ENCODE measurements at regions not wholly inside any gene's neighbourhood (a gene's known extent, or its start where the extent isn't known, plus 50 kb on each side); places are given as distances from the start of the nearest gene placed in this dataset.

DNA sequence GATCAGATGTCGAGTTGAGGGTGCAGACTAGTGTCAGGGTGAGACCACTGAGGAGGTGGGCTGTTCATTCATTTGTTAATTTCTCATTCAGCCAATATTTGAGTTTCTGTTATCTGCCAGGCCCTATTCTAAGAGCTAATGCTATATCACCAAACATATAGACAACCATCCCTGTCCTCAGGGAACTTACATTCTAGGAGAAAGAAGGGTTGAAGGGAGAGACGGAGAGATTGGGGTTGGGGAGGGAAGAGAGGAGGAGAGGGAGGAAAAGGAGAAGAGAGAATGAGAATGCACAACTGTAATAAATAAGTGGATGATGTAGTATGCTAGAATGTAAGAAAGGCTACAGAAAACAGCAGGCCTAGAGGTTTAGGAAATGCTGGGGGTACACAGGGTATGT, 129.9 kb upstream of the PITX1 start:
- H3F3A ChIP-seq (ENCODE audit: insufficient read depth, low read length): no peaks in the 10 kb centered on the region
- no peaks in the 10 kb centered on the region for H3K27me3 ChIP-seq (replicated peaks; ENCODE audit: insufficient read depth, low read length)
- H3K36me3 ChIP-seq (replicated peaks; ENCODE audit: insufficient read depth, low read length): no peaks in the 10 kb centered on the region
- H3K4me2 ChIP-seq (ENCODE audit: low read depth, low read length): no peak overlapping the region
- H3K9me3 ChIP-seq (replicated peaks; ENCODE audit: insufficient read depth, low read length): no peaks in the 10 kb centered on the region
- no peak for DNase-seq
- no peak overlapping the region for H3K4me3 ChIP-seq (ENCODE audit: low read length)
- no peak overlapping the region for H3K9ac ChIP-seq (ENCODE audit: low read length)
- H3K9me2 ChIP-seq (replicated peaks; ENCODE audit: insufficient read depth, low read length): no peaks in the 10 kb centered on the region
- TF ChIP-seq EZH2 (optimal IDR thresholded peaks at IDR 0.05; ENCODE audit: low read depth, low read length): no peak
- TF ChIP-seq EZH2phosphoT487 (IDR thresholded peaks at IDR 0.05; ENCODE audit: low read length): no peak
- TF ChIP-seq CTCF (IDR thresholded peaks at IDR 0.05; ENCODE audit: low read length): no peak
- no peaks in the 10 kb centered on the region for H4K20me1 ChIP-seq (ENCODE audit: insufficient read depth, low read length)
- H2AFZ ChIP-seq (ENCODE audit: low read length): no peak overlapping the region
- no peaks in the 10 kb centered on the region for H3K4me1 ChIP-seq (ENCODE audit: low read length)
- no peaks in the 10 kb centered on the region for H3K79me2 ChIP-seq (ENCODE audit: low read length)
- no peak overlapping the region for H3K27ac ChIP-seq (ENCODE audit: low read length)

- no peaks in the 10 kb centered on the region for H3K27me3 ChIP-seq (replicated peaks; ENCODE audit: insufficient read depth, low read length)
- H3K4me3 ChIP-seq (ENCODE audit: low read length): no peak overlapping the region
- TF ChIP-seq EZH2 (optimal IDR thresholded peaks at IDR 0.05; ENCODE audit: low read depth, low read length) (no peak), CTCF (IDR thresholded peaks at IDR 0.05; ENCODE audit: low read length) (no peak), EZH2phosphoT487 (IDR thresholded peaks at IDR 0.05; ENCODE audit: low read length) (no peak)
- no peaks in the 10 kb centered on the region for H3K79me2 ChIP-seq (ENCODE audit: low read length)
- H2AFZ ChIP-seq (ENCODE audit: low read length): no peak overlapping the region
- no peaks in the 10 kb centered on the region for H3K36me3 ChIP-seq (replicated peaks; ENCODE audit: insufficient read depth, low read length)
- no peaks in the 10 kb centered on the region for H3K9me3 ChIP-seq (replicated peaks; ENCODE audit: insufficient read depth, low read length)
- H3K4me1 ChIP-seq (ENCODE audit: low read length): no peaks in the 10 kb centered on the region
- H3K9ac ChIP-seq (ENCODE audit: low read length): no peak overlapping the region
- H3K27ac ChIP-seq (ENCODE audit: low read length): no peak overlapping the region
- H3F3A ChIP-seq (ENCODE audit: insufficient read depth, low read length): no peaks in the 10 kb centered on the region
- no peaks in the 10 kb centered on the region for H3K9me2 ChIP-seq (replicated peaks; ENCODE audit: insufficient read depth, low read length)
- DNase-seq: no peak
- H4K20me1 ChIP-seq (ENCODE audit: insufficient read depth, low read length): no peaks in the 10 kb centered on the region
- no peak overlapping the region for H3K4me2 ChIP-seq (ENCODE audit: low read depth, low read length)
Observed at GRCh38 chr5:135163391-135163790, 129.4 kb upstream of the PITX1 start.

GRCh38 chr5:135162661-135163265, 128.7 kb upstream of the PITX1 start:
- Histone ChIP-seq H3K79me2 (ENCODE audit: low read length) (no peaks in the 10 kb centered on the region), H3K4me2 (ENCODE audit: low read depth, low read length) (no peak overlapping the region), H2AFZ (ENCODE audit: low read length) (no peak overlapping the region), H3K27me3 (replicated peaks; ENCODE audit: insufficient read depth, low read length) (no peaks in the 10 kb centered on the region), H3K36me3 (replicated peaks; ENCODE audit: insufficient read depth, low read length) (no peaks in the 10 kb centered on the region), H3K4me1 (ENCODE audit: low read length) (no peaks in the 10 kb centered on the region), H3K27ac (ENCODE audit: low read length) (no peak overlapping the region), H3K9ac (ENCODE audit: low read length) (no peak overlapping the region), H4K20me1 (ENCODE audit: insufficient read depth, low read length) (no peaks in the 10 kb centered on the region), H3K9me2 (replicated peaks; ENCODE audit: insufficient read depth, low read length) (no peaks in the 10 kb centered on the region), H3K4me3 (ENCODE audit: low read length) (no peak overlapping the region), H3K9me3 (replicated peaks; ENCODE audit: insufficient read depth, low read length) (no peaks in the 10 kb centered on the region), H3F3A (ENCODE audit: insufficient read depth, low read length) (no peaks in the 10 kb centered on the region)
- no peak for TF ChIP-seq EZH2 (optimal IDR thresholded peaks at IDR 0.05; ENCODE audit: low read depth, low read length)
- TF ChIP-seq CTCF (IDR thresholded peaks at IDR 0.05; ENCODE audit: low read length): no peak
- TF ChIP-seq EZH2phosphoT487 (IDR thresholded peaks at IDR 0.05; ENCODE audit: low read length): no peak
- DNase-seq: no peak
